SH-SY5Y (cell line): ENCODE measurements at regions not wholly inside any gene's neighbourhood (a gene's known extent, or its start where the extent isn't known, plus 50 kb on each side); places are given as distances from the start of the nearest gene placed in this dataset.

Experiments used
- GATA2 ChIP-seq: IDR thresholded peaks from 2 replicates; pipeline ENCODE4 v1.6.1; 2011; ENCODE audit warnings: mild to moderate bottlenecking, low read depth, low read length
- GATA3 ChIP-seq: IDR thresholded peaks from 2 replicates; pipeline ENCODE4 v1.6.1; 2011; ENCODE audit warnings: low read depth, mild to moderate bottlenecking, low read length, moderate library complexity

DNA sequence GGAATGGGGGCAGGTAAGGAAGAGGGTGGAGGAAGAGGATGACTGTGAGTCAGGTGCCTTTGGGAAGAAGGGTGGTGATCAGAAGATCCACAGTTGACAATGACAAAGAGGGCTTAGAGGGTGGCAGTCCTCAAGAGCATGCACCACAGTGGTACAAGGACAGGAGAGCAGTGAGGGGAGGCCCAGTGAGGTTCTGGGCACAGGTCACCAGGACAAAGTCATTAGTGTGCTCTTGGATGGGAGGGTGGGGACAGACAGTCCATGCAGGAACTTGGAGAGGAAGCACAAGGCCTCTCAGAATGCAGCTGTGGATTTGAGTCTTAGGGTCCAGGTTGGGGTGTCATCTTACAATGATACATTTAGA is 75.1 kb downstream of the RHOU start:
- no peak for TF ChIP-seq GATA3
- no peak for TF ChIP-seq GATA2
